ENCODE measurements at regions not wholly inside any gene's neighbourhood (a gene's known extent, or its start where the extent isn't known, plus 50 kb on each side); places are given as distances from the start of the nearest gene placed in this dataset.

GRCh38 chr2:196444442-196444841 is 195.1 kb upstream of the CCDC150 start:
- H3K4me3 ChIP-seq, result no peak overlapping the region
- DNase-seq, result no peak
- H3K4me1 ChIP-seq, result no peaks in the 10 kb centered on the region
- intact Hi-C loops (cut with DNase I), result no loop called here
- H3K27ac ChIP-seq, result no peak overlapping the region
- no peak for TF ChIP-seq POLR2A (IDR thresholded peaks at IDR 0.05)
- TF ChIP-seq CTCF (IDR thresholded peaks at IDR 0.05), result no peak
- no peaks in the 10 kb centered on the region for H3K36me3 ChIP-seq
- no peaks in the 10 kb centered on the region for H3K27me3 ChIP-seq
- H3K9me3 ChIP-seq, result no peaks in the 10 kb centered on the region
- WGBS, 2 donors, result 80 to 100% methylated on average over 1 of the region's 1 CpG

- Histone ChIP-seq H3K27me3 (no peaks in the 10 kb centered on the region), H3K4me3 (no peak overlapping the region), H3K4me1 (no peaks in the 10 kb centered on the region), H3K27ac (no peak overlapping the region), H3K9me3 (no peaks in the 10 kb centered on the region), H3K36me3 (no peaks in the 10 kb centered on the region)
- TF ChIP-seq POLR2A (IDR thresholded peaks at IDR 0.05) (no peak), CTCF (IDR thresholded peaks at IDR 0.05) (no peak)
- intact Hi-C loops (cut with DNase I), result no loop called here
- no peak for DNase-seq
- WGBS, 2 donors, result 100% methylated on average over 1 of the region's 1 CpG
These were observed 193.5 kb upstream of the CCDC150 start for GRCh38 chr2:196445991-196446390.

- DNase-seq, result no peak
- H3K9me3 ChIP-seq, result no peaks in the 10 kb centered on the region
- H3K36me3 ChIP-seq, result no peaks in the 10 kb centered on the region
- TF ChIP-seq POLR2A (IDR thresholded peaks at IDR 0.05) (no peak), CTCF (IDR thresholded peaks at IDR 0.05) (no peak)
- no peak overlapping the region for H3K27ac ChIP-seq
- no peaks in the 10 kb centered on the region for H3K27me3 ChIP-seq
- intact Hi-C loops (cut with DNase I), result no loop called here
- 80 to 84% methylated on average over 5 of the region's 5 CpGs for WGBS, 2 donors
- no peak overlapping the region for H3K4me3 ChIP-seq
- no peaks in the 10 kb centered on the region for H3K4me1 ChIP-seq
These were observed 191.0 kb upstream of the CCDC150 start for GRCh38 chr2:196448407-196449079.

- H3K4me1 ChIP-seq, result no peaks in the 10 kb centered on the region
- H3K36me3 ChIP-seq, result no peaks in the 10 kb centered on the region
- H3K4me3 ChIP-seq, result no peak overlapping the region
- no peak overlapping the region for H3K27ac ChIP-seq
- TF ChIP-seq POLR2A (IDR thresholded peaks at IDR 0.05) (no peak), CTCF (IDR thresholded peaks at IDR 0.05) (no peak)
- 77 to 89% methylated on average over 1 of the region's 1 CpG for WGBS, 2 donors
- no peaks in the 10 kb centered on the region for H3K27me3 ChIP-seq
- H3K9me3 ChIP-seq, result no peaks in the 10 kb centered on the region
- intact Hi-C loops (cut with DNase I), result no loop called here
- no peak for DNase-seq
These were observed 190.4 kb upstream of the CCDC150 start for GRCh38 chr2:196449083-196449482.

GRCh38 chr2:196452758-196453157 is 186.8 kb upstream of the CCDC150 start:
- DNase-seq, result no peak
- Histone ChIP-seq H3K4me3 (no peak overlapping the region), H3K9me3 (no peaks in the 10 kb centered on the region), H3K4me1 (no peaks in the 10 kb centered on the region), H3K27me3 (no peaks in the 10 kb centered on the region), H3K36me3 (no peaks in the 10 kb centered on the region), H3K27ac (no peak overlapping the region)
- intact Hi-C loops (cut with DNase I), result no loop called here
- TF ChIP-seq POLR2A (IDR thresholded peaks at IDR 0.05) (no peak), CTCF (IDR thresholded peaks at IDR 0.05) (no peak)
